Ascending aorta (tissue), 2 donors: ENCODE measurements at regions not wholly inside any gene's neighbourhood (a gene's known extent, or its start where the extent isn't known, plus 50 kb on each side); places are given as distances from the start of the nearest gene placed in this dataset.

Experiments used
- DNase-seq, 2 donors: peaks; one replicate each; pipeline ENCODE4 v3.0.0-alpha.2; 2019; ENCODE audit warnings: low spot score in 2 of 2
- H3K27ac ChIP-seq, 2 donors: fragments of 200-600 bp; sonication (generic); one replicate each; pipeline ENCODE4 v1.5.1; 2016 to 2017; ENCODE audit warnings: mild to moderate bottlenecking in 1 of 2
- H3K27me3 ChIP-seq: fragments of 200-600 bp; sonication (generic); one replicate; pipeline ENCODE4 v1.5.1; 2017
- H3K36me3 ChIP-seq, 2 donors: fragments of 200-600 bp; sonication (generic); one replicate each; pipeline ENCODE4 v1.5.1; 2016
- H3K4me1 ChIP-seq, 2 donors: fragments of 200-600 bp; sonication (generic); one replicate each; pipeline ENCODE4 v1.5.1; 2016 to 2017; ENCODE audit warnings: mild to moderate bottlenecking in 1 of 2
- H3K4me3 ChIP-seq, 2 donors: fragments of 200-600 bp; sonication (generic); one replicate each; pipeline ENCODE4 v1.5.1; 2016 to 2017; ENCODE audit warnings: mild to moderate bottlenecking in 1 of 2
- H3K9me3 ChIP-seq, 2 donors: fragments of 200-600 bp; sonication (generic); one replicate each; pipeline ENCODE4 v1.5.1; 2016
- CTCF ChIP-seq, 3 experiments: fragments of 200-600 bp in 2 of 3; fragments of 450-650 bp in 1 of 3; sonication (generic) in 2 of 3; IDR thresholded peaks; one replicate each; pipeline ENCODE4 v1.5.1; 2016 to 2019; ENCODE audit warnings: antibody characterized with exemption in 3 of 3, mild to moderate bottlenecking in 1 of 3, moderate library complexity in 1 of 3
- intact Hi-C: fragments of 100-400 bp; cut with DNase I; formaldehyde crosslinking; loops from one replicate; pipeline ENCODE4 v1.15.1; 2023

DNA sequence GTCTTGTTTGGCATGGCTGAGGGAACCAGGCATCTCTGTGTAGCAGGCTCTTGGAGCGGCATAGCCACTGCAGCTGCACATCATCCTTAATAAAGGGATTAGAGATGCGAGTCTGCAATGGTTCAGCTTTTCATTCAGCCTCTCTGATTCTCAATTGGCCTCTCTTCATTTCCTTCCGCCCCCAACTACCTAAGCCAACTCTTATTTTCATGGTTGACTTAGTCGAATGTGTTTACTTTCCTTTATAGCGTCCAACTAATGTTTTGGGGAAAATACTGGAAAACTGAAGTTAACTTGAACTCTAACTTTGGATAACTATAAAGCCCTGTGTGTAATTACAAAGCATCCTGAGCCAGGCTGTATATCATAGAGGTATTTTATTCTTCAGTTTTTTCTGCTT, 202.2 kb upstream of the KIAA1217 start:
- TF ChIP-seq CTCF (IDR thresholded peaks at IDR 0.05) = no peak
- Histone ChIP-seq H3K27me3 (no peaks in the 10 kb centered on the region), H3K36me3 (no peaks in the 10 kb centered on the region), H3K9me3 (no peaks in the 10 kb centered on the region), H3K4me3 (no peak overlapping the region), H3K4me1 (no peaks in the 10 kb centered on the region), H3K27ac (no peak overlapping the region)
- intact Hi-C loops = no loop called here
- no peak for DNase-seq

- Histone ChIP-seq H3K27ac (no peak overlapping the region), H3K4me1 (no peaks in the 10 kb centered on the region), H3K9me3 (no peaks in the 10 kb centered on the region), H3K27me3 (no peaks in the 10 kb centered on the region), H3K4me3 (no peak overlapping the region), H3K36me3 (no peaks in the 10 kb centered on the region)
- intact Hi-C loops = no loop called here
- no peak for DNase-seq
- TF ChIP-seq CTCF (IDR thresholded peaks at IDR 0.05) = no peak
Observed at GRCh38 chr10:24007359-24007758, 201.6 kb upstream of the KIAA1217 start.

DNA sequence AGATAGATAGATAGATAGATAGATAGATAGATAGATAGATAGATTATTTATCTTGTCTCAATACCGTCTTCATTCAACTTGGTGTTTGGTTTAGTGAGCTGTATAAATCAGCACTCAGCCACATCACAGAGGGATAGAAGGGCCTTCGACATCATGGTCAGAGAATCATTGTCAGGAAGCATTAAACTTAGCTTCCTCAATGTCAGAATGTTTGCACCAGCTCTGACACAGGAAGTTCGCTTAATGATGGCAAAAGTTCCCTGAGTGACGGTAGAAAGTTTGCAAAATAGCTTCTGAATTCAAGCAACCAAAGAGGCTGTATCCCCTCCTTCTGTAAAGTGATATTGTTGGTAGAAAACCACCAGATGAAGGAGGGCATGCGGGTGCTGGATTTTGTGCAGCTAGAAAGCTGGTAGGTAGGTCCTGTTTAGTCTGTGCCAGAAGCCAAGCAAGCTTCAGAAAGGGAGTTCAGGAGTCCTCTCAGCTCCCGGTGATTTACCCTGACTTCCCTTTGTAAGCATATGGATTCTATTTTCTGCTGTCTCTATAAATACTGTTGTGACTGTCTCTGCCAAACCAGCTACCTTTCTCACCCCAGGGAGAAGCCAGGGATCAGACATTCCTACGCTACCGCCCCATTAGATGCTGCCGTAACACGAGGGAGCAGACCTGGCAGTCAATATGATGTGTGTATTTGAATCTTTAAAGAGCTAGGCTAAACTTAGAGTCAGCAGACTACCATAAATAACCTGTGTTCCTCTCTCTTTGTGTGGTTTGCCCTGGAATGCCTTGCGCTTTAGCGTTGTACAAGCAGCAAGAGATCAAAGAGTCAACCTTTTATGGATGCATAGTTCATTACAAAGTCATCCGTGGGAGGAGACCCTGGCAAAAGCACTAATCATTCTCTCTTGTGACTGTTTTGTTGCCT, 200.5 kb upstream of the KIAA1217 start:
- Histone ChIP-seq H3K4me3 (no peak overlapping the region), H3K36me3 (no peaks in the 10 kb centered on the region), H3K9me3 (no peaks in the 10 kb centered on the region), H3K4me1 (no peaks in the 10 kb centered on the region), H3K27ac (no peak overlapping the region), H3K27me3 (no peaks in the 10 kb centered on the region)
- intact Hi-C loops = no loop called here
- no peak for TF ChIP-seq CTCF (IDR thresholded peaks at IDR 0.05)
- DNase-seq = no peak

- Histone ChIP-seq H3K9me3 (no peaks in the 10 kb centered on the region), H3K4me3 (no peak overlapping the region), H3K4me1 (no peaks in the 10 kb centered on the region), H3K27ac (no peak overlapping the region), H3K27me3 (no peaks in the 10 kb centered on the region), H3K36me3 (no peaks in the 10 kb centered on the region)
- no peak for TF ChIP-seq CTCF (IDR thresholded peaks at IDR 0.05)
- no peak for DNase-seq
- intact Hi-C loops = no loop called here
Observed at GRCh38 chr10:24009115-24009514, 199.8 kb upstream of the KIAA1217 start.

DNA sequence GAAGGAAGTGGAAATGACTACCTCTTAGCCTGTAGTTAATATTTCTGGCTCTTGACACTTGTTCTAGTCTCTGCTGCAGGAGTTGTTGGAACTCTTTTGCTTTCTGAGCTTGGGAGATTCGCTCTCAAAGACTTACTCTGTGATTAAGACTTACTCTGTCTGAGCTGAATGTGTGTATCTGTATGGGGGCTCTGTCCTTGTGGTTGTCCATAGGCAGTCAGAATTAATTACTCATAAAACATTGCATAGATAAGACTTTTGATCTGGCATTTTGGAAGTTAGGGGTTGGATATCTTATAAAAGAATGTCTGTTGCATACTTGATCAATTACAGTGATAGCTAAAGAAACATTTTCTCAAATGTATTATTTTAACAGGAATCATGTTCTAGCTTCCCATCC, 199.2 kb upstream of the KIAA1217 start:
- Histone ChIP-seq H3K4me1 (no peaks in the 10 kb centered on the region), H3K9me3 (no peaks in the 10 kb centered on the region), H3K27ac (no peak overlapping the region), H3K4me3 (no peak overlapping the region), H3K27me3 (no peaks in the 10 kb centered on the region), H3K36me3 (no peaks in the 10 kb centered on the region)
- intact Hi-C loops = no loop called here
- TF ChIP-seq CTCF (IDR thresholded peaks at IDR 0.05) = no peak
- DNase-seq = no peak
